HG02852 (cell line): ENCODE measurements at regions not wholly inside any gene's neighbourhood (a gene's known extent, or its start where the extent isn't known, plus 50 kb on each side); places are given as distances from the start of the nearest gene placed in this dataset.

Source experiments
- ATAC-seq: cut with Tn5 transposase; IDR thresholded peaks from one replicate; pipeline ENCODE4 v1.9.1; 2021; ENCODE audit warnings: mild to moderate bottlenecking, moderate library complexity; ENCODE audit not compliant: unreplicated experiment

DNA sequence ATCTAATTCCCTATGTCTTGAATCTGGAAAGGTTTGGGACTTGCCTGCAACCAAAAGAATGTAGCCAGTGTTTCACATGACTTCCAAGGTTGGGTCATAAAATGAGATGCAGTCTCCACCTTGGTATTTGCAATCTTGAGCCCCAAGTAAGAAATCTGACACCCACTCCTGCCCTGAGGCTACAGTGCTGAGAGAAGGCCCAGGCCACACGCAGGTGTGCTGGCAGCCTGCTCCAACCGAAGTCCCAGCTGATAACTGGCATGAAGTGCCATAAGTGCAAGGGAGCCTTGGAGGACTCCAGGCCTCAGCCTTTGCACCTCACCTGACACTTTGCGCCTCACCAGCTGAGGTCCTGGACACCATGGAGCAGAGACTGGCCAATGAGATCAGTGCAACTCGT lies 182.7 kb downstream of the ANAPC1 start:
- no peak for ATAC-seq

DNA sequence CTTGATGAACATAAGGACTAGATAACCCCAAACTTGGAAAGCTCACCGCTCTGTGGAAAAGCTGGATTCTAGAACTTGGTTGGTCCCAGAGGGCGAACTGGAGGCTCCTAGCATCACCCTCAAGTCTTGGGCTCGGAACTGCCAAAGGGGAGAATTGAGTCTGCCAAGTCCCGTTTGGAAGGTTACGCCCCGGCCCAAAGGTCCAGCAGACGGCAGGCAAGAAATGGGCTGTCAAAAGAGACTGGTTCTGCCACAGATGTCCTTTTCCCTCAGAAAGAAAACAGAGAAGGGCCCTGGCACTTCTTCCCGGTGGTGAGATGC lies 182.2 kb downstream of the ANAPC1 start:
- ATAC-seq: no peak

DNA sequence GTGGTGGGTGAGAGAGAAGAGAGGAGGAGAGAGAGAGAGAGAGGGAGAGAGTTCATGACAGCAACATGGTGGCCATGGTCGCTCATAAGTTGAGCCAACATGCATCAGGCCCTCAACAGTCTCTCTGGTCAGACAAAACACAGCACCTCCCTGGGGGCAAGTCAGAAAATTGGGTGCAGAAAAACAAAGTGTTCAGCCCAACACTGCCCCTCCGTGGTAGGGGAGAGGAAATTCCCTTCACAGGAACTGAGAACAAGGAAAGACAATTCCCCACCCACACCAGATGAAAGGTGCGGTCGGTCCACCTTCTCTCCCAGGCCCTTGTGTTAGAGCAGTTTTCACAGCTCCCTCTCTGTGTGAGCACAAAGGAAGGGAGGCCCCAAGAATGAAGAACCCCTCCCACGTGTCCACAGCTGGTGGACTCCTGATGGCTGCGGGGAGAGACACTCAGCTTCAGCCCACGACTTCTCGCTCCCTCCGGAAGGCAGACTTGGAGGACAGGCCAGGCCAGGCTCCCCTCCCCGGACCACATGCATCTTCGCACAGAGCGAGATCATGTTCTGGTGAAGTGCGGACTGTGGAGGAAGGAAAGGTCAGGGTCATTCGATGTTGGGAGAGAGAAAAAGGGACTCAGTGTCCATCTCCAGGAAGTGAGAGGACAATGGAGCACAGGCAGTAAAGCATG lies 181.7 kb downstream of the ANAPC1 start:
- ATAC-seq: no peak

DNA sequence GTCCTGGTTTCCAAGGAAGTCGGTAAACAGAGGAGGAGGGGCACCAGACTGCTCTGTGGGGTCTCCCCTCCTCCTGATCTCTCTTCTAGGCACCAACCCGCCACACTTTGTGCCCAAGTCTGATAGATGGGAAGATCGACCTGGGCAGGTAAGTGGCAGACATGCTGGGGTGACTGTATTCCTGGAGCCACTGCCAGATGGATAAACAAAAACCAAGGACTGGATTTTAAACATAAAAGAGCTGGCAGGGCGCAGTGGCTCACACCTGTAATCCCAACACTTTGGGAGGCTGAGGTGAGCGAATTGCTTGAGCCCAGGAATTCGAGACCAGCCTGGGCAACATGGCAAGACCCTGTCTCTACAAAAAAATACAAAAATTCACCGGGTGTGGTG lies 181.2 kb downstream of the ANAPC1 start:
- ATAC-seq: no peak

DNA sequence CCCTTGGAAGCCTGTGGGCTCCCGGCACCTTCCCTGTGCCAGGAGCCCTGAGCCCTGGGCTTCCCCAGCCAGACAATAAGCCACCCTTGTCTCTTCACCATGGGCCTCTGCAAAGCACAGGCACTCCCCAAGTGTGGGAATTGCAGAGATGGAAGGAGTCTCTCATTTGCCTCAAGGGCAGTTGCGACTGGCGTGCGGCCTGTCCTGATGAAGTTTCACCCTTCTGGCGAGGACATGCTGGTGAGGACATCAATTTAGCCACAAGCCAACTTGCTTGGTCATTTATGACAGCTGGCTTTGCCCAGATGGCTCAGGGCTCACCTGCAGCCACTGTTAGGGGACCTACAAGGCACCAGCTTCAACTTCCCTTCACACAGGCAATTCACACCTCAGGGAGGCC lies 180.2 kb downstream of the ANAPC1 start:
- no peak for ATAC-seq

DNA sequence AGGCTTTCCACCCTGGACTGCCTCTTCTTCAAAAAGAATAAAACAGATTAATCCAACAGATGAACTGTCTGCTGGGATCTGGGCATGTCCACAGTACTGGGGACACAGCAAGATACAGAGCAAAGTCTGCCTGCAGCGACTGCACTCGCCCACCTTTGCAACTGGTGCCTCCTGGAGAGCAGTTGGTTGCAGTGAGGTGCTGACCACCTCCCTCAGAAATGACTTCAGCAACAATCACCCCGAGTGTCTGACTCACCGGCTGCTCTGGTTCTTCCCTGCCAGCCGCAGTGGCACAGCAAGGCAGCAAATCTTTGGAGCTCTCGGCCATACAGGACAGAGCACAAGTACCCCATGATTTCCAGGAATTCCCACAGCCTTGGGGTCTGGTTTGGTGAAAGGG lies 179.7 kb downstream of the ANAPC1 start:
- no peak for ATAC-seq

DNA sequence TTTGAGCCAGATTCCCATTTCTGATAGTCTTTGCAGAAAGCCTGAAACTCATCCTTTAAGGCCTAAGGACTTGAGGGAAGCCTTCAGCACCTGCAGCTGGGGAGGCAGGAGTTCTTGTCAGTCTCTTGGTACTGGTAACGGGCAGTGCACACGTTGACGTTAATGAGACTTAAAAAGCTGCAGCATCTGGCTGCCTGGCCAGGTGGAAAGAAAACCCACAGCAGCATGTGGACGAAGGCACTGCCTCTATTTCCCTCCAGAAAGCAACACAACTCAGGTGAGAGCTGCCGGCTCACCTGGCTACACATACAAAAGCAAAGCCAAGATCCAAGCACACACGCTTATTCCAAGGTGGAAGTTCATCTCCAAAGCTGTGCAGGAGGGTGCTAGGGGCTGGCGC lies 178.8 kb downstream of the ANAPC1 start:
- ATAC-seq: peak; percentile 5

DNA sequence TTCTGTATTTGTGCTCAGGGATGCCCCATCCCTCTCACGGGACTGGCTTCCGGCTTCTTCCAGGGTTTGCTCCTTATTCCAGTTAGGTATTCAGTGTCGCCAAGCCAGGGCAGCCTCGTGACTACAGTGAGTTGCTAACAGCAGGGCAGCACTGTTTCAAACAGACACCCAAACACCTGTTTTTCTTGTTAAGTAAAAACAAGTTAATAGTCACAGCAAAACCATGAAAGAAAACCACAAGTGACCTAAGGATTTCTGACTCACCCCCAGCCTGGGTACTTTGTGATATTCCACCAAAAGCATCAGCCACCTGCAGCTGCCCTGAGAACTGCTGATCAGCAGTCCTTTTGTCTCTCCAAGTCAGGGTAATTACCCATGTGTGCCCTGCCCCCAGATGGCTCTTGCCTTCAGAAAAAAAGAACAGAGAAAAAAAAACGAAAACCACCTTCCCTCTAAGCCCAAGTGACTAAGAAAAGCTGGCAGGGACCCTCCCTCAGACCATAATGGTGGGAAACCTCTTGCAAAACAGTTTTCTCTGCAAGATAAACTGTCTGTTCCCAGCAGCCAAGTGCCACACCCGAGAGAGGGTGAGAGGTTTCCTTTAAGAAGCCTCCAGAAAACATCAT lies 178.2 kb downstream of the ANAPC1 start:
- peak; percentile 81 for ATAC-seq

DNA sequence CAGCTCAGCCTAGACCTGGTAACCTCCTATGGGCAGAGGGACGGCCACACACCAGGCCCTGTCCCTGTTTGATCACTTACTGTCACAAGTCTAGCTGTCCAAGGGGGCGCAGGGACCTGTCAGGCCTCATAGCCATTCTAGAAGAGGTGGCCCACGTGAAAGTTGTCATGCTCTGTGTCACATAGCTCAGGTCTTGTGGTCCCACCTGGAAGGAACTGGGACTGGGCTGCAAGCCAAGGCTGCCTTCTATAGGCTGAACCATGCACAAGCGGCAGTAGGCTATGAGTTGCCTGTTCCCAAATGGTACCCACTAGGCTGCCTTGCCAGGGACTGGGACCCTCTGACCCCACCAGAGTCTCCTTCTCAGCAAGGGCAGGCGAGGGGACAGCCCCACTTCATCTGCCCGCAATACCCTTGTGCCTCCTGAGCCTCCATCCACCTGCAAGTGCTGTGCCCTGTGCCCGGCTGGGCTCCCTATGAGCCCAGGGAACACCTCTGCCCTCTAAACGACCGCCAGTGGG lies 177.5 kb downstream of the ANAPC1 start:
- no peak for ATAC-seq

DNA sequence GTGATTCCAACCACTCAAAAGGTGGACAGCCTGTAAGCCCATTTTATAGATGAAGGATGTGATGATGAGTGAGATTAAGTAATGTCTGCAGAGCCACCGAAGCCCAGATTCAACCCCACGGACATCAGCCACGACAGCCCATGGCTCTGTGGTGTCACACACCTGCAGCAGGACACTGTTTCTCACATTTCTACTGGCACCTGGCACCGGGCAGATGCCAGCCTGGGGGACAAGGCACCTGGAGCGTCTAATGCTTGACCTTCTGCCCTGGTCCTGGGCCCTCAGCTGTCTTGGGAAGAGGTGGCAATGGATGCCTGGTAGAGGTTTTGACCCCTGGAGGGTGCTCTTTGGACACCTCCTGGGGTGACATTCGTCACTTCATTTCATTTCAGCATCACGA lies 176.3 kb downstream of the ANAPC1 start:
- ATAC-seq: no peak

DNA sequence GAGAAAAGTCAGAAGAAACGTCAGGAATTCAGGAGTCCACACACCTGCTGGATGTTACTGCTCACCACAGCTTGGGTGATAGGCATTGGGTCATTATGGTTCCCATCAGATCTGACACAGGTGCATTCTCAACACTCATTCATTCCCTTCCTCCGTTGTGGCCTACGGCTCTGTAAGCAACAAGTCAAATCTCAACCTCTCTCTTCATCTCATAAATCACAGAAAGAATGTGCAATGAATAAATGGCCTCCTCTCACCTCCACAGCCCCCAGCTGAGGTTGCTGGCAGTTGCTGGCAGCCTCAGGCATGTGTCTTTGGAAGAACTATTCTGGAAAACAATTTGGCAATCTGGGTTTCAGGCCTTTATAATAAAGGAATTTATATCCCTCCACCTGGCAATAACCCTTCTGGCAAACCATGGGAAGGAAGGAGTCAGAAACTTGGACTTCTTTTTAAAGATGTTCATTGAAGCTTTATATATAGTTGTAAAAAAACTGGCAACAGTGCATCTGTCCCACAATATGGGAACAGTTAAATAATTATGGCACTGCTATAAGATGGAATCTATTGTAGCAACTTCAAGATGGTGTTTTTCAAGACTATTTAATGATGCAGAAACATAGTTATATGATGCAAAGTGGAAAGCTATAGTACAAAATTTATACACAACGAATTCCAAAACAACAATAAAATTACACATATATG lies 175.4 kb downstream of the ANAPC1 start:
- no peak for ATAC-seq

DNA sequence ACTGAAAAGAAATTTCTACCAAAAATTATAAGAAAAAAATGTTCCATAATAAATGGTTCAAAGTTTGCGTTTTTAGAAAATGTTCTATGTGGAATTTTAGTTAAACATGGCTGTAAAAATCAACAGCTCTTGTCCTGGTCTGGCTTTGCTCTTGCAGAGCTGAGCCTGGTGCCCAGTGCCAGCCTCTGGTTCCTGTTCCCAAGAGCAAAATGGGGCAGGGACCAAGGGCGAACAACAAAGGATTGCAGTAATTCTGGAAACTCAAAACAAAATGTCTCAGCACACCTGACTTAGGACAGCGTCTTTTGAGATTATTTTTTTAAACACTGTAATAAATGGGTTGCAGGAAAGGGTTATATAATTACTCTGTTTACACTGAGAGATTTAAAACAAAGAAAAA lies 174.7 kb downstream of the ANAPC1 start:
- no peak for ATAC-seq

DNA sequence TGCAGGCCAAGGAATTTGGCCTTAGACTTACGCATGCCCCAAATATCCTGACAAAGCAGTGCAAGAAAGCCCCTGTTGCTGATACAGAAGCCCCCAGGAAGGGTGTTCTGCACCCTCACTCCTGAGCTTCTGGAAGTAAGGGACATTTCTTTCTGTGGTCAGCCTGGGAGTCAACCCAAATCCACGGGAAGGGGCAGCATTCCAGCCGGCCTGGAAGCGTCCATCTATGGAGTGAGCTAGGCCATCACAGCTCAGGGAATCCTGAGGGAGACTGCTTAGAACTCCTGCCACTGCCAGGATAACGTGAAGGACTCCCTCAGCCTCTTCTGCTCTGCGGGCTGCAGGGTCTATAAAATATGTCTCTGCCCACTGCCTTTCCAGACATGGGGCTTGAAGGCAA lies 173.9 kb downstream of the ANAPC1 start:
- ATAC-seq: no peak

DNA sequence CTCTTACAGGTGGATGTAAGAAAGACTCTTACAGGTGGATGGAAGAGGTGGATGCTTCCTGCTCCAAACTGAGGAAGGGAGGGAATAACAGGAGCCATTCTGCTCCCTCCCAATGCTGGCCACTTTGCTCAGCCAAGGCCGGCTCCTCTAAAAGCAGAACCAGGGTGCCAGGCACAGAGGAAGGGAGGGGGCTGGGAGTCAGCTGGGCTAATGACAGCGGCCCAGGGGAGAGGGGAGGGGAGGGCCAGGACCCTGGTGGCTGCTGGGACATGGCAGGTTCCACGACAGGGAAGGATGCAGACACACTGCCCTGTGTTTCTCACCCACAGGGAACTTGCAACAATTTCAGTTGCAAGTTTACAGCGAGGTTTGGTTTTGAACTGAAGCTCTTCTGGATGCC lies 173.4 kb downstream of the ANAPC1 start:
- ATAC-seq: no peak

DNA sequence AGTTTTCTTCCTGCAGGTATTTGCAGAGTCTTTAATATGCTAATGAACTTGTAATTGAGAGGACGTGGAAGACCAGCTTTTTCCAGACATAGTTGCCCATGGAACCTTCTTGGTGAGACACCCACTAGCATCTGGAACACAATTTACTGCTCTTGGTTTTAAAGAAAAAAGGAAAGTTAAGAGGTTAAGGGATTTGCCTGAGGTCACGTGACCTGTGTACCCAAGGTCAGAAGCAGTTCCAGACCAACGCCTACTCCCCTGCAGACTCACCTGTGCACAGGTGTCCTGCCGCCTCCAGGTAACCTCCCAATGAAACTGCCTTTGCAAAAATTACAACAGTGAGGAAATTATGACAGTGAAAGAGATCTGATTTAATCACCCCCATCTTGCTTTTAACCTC lies 172.7 kb downstream of the ANAPC1 start:
- no peak for ATAC-seq

DNA sequence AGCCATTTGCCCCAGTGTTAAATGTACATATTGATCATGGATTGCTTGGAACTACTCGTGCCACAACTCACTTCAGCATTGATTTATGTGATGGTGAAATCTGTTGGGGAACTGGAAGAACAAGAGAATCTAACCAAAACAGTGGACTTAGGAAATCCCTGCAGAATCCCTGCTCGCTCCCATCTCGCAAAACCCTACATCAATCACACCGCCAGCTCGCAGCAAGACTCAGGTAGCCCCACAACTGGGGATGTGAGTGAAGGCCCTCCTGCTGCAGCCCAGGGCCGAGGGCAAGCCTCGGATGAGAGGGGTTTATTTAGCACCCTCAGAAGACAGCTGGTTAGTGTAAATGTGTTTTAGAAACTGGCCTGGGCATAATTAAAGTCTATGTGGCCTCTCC lies 171.6 kb downstream of the ANAPC1 start:
- no peak for ATAC-seq

DNA sequence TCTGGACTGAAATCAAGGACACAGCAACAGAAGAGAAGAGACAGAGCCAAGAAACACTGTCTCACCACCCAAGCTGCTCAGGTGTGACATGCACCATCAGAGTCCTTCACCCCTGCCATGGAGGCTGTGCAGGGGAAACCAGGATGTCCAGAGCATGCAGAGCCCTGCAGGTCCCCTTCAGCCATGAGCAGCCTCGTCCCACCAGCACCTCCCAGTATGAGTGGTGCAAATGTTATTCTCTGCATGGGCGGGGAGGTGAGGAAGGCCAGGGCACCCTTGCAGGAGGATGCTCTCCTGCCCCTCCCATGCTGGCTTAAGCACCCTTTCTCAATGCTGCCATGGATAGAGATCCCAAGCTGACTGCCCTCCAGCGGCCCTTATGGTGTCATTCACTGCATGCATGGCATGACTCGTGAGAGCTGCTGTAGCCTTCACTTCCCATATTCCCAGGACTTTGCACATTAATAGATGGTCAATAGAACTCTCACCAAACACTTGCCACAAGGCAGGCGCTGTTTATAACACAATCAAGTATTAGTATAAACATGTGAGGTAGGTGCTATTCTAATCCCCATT lies 171.0 kb downstream of the ANAPC1 start:
- ATAC-seq: no peak

DNA sequence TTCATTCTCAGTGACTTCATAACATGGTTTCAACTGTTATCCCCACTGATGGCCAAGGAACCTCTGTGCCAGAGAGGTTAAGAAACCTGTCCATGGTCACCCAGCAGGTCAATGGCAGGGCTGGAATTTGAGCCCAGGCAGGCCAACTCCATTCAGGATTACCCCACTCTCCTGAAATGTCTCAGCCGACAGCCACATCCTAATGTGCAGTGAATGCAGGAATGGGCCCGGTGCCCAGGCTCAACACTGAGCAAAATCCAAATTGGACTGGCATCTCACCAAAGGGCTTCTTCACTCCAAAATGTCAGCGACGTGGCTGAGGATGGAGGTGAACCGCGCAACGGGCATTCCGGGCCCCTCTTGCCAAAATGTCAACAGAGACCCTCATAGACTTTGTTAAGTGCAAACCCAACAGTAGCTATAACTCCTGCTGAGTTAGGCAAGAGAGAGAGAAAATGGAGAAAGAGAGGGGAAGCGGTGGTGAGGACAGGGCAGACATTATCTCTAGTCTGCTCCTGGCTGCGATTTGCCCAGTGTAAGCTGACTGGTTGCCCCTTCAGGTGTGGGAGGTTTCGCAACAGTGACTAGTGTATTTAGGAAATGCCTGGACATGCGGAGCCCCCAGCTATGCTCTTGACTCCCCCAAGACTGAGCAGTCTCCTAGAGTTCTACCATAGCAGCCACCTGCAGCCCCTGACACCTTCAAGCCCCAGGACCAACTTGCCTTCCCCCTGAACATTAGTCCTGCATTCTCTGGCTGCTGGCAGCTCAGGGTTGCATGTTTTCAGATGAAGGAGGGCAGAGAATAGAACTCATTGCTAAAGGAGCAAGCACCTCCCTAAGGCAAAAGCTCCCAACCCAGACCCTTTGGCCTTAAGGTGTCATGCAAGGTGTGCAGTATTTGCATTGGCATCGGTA lies 167.7 kb downstream of the ANAPC1 start:
- no peak for ATAC-seq

DNA sequence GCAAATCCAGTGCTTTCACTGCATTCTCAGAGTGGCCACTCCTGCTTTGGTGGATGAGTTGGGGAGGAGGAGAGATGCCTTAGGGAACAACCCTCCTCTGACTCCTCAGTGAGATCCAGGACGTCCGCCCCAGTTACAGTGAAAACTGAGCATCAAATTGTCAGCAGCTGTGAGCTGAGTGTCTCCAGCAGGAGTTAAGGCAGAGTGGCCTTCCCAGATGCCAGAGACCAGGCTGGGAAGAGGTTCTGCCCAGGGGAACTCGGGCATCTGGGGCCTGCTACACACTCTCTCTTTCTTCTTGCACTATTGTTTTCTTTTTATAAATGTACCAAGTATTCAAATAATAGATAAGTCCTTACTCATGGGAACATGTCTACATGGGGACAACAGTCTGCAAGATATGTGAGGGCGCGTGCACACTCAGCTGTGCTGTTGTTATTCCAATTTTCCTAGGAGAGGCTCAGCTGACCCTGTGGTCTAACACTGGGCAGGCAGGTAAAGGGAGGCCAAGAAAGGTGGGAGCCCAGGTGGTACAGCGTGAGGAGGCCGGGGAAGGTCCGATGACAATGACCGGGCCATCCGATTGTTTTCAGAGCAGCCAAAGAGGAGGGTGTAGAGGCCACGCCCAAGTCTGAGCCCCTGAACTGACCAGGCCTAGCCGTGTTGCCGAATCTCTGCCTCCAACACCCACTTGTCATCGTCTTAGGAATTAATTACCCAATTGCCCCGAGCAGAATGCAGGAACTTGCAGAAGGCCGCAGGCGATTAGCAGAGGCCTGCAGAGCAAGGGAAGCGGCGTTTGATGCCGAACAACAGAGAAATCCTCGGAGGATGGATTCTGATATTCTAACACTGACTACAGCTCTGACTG lies 166.9 kb downstream of the ANAPC1 start:
- no peak for ATAC-seq
